ENCODE measurements at regions not wholly inside any gene's neighbourhood (a gene's known extent, or its start where the extent isn't known, plus 50 kb on each side); places are given as distances from the start of the nearest gene placed in this dataset.

DNA sequence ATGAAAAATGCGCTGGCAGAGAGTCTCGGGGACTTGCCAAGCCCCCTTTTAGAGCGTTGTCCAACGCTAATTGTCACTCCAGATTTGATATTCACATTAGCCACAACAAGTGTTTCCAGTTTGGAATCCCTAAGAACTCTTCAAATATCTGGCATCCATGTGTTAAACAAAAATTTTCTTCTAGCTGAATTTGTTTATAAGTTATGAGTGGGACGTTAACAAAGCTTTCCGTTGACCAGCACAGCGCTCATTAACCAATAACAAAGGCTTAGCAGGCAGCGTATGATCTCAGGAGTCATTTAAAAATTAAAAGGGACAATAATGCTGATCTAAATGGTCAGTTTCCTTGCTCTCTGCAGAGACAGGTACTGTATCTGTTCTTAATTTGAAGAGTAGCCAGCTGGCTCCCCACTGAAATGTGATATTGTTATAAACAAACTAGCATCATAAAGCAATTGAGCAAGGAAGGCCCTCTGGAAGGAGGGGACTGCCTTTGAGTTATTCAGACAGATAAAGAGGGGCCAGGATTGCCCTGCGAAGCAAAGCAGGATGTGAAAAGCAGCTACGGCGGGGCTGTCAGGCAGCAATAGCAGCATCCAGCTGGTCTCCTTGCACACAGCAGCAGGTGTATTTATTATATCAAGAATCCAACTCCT lies 337.2 kb upstream of the SALL3 start:
- H3K4me1 Mint-ChIP-seq = peaks cover 39% of the 10 kb centered on the region
- H3K27ac Mint-ChIP-seq = peak overlapping the region; percentile 75 to 93 (median 87)
- H3K9ac ChIP-seq (ENCODE audit: insufficient read depth, low read length, poor library complexity, severe bottlenecking) = no peak overlapping the region
- H3K36me3 Mint-ChIP-seq = no peaks in the 10 kb centered on the region
- H3K4me1 ChIP-seq (ENCODE audit: control insufficient read depth in 1 of 2, insufficient read depth in 2 of 2, low read length in 2 of 2) = peaks cover 35 to 43% of the 10 kb centered on the region in 2 donors
- H3K27ac ChIP-seq (ENCODE audit: low read depth in 1 of 2, low read length in 2 of 2) = peak overlapping the region; percentile 51 to 65
- 63% methylated on average over 7 of the region's 11 CpGs for WGBS (ENCODE audit: insufficient coverage)
- H3K4me3 ChIP-seq (replicated peaks in 1 of 3; ENCODE audit: low read depth in 2 of 3, low read length in 3 of 3) = peak overlapping the region in 1 of 3 experiments; percentile 0
- no peak for DNase-seq
- peaks cover 0 to 17% of the 10 kb centered on the region in 2 donors for H3K27me3 ChIP-seq (ENCODE audit: control insufficient read depth in 2 of 2, insufficient read depth in 2 of 2, low read length in 2 of 2)
- H3K4me3 Mint-ChIP-seq = peak overlapping the region in 1 of 2 donors; percentile 57
- H3K36me3 ChIP-seq (replicated peaks in 1 of 2; ENCODE audit: control insufficient read depth in 1 of 2, insufficient read depth in 2 of 2, low read length in 2 of 2) = no peaks in the 10 kb centered on the region
- TF ChIP-seq CTCF (IDR thresholded peaks at IDR 0.05) = no peak
- intact Hi-C loops (cut with micrococcal nuclease) = loop anchor here in 1 of 2 donors (5.0 kb wide), 1 partner anchor 425 kb away; the partner anchor contains the start of gene ATP9B
- H3K27me3 Mint-ChIP-seq (ENCODE audit: low read depth in 3 of 3) = peaks cover 12 to 17% (median 13%) of the 10 kb centered on the region in 3 donors
- no peaks in the 10 kb centered on the region for H3K79me2 ChIP-seq (ENCODE audit: insufficient read depth, low read length)
- H3K9me3 Mint-ChIP-seq = peaks cover 5 to 24% (median 14%) of the 10 kb centered on the region in 7 donors
- H3K9me3 ChIP-seq (replicated peaks in 1 of 2; ENCODE audit: control insufficient read depth in 1 of 2, insufficient read depth in 1 of 2, low read length in 2 of 2) = peaks cover 5 to 17% of the 10 kb centered on the region in 2 donors
- H4K20me1 ChIP-seq (ENCODE audit: insufficient read depth, low read length) = no peaks in the 10 kb centered on the region
- H3K4me2 ChIP-seq (replicated peaks; ENCODE audit: extremely low read depth, low read length, poor library complexity, severe bottlenecking) = peak overlapping the region; percentile 22
- no peak overlapping the region for H2AFZ ChIP-seq (ENCODE audit: insufficient read depth, low read depth, low read length, poor library complexity, severe bottlenecking)

DNA sequence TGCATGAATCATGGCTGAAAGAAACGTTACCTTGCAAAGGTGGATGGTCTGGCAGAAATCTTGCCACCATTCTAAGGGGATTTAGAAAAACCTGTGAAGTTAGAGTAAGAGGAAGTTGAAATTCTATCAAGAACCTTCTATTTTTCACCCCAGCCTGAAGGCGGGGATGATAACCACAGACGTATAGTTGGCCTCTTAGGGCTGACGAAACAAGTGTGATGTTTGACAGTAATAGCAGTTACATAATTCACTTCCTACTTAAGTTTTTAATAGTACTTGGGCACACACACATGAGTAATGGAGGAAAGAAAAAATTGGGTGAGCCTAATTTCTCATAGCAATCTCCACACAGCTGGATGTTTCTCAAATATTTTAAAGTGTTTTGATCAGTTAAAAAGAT lies 336.6 kb upstream of the SALL3 start:
- no CpG with 5 or more reads among the region's 4 CpGs for WGBS (ENCODE audit: insufficient coverage)
- Histone ChIP-seq H3K36me3 (replicated peaks in 1 of 2; ENCODE audit: control insufficient read depth in 1 of 2, insufficient read depth in 2 of 2, low read length in 2 of 2) (no peaks in the 10 kb centered on the region), H3K9ac (ENCODE audit: insufficient read depth, low read length, poor library complexity, severe bottlenecking) (no peak overlapping the region), H3K79me2 (ENCODE audit: insufficient read depth, low read length) (no peaks in the 10 kb centered on the region), H3K27ac (ENCODE audit: low read depth in 1 of 2, low read length in 2 of 2) (peak overlapping the region; percentile 51 to 65), H2AFZ (ENCODE audit: insufficient read depth, low read depth, low read length, poor library complexity, severe bottlenecking) (no peak overlapping the region), H3K4me1 (ENCODE audit: control insufficient read depth in 1 of 2, insufficient read depth in 2 of 2, low read length in 2 of 2) (peaks cover 35 to 43% of the 10 kb centered on the region in 2 donors), H3K4me2 (replicated peaks; ENCODE audit: extremely low read depth, low read length, poor library complexity, severe bottlenecking) (peak overlapping the region; percentile 2), H4K20me1 (ENCODE audit: insufficient read depth, low read length) (no peaks in the 10 kb centered on the region), H3K27me3 (ENCODE audit: control insufficient read depth in 2 of 2, insufficient read depth in 2 of 2, low read length in 2 of 2) (peaks cover 0 to 17% of the 10 kb centered on the region in 2 donors), H3K4me3 (replicated peaks in 1 of 3; ENCODE audit: low read depth in 2 of 3, low read length in 3 of 3) (peak overlapping the region in 1 of 3 experiments; percentile 0), H3K9me3 (replicated peaks in 1 of 2; ENCODE audit: control insufficient read depth in 1 of 2, insufficient read depth in 1 of 2, low read length in 2 of 2) (peaks cover 5 to 12% of the 10 kb centered on the region in 2 donors)
- DNase-seq = peak; percentile 74 to 88 (median 82)
- Mint-ChIP-seq H3K4me1 (peaks cover 39% of the 10 kb centered on the region), H3K27ac (peak overlapping the region; percentile 75 to 93 (median 87)), H3K4me3 (peak overlapping the region in 1 of 2 donors; percentile 27), H3K27me3 (ENCODE audit: low read depth in 3 of 3) (peaks cover 13 to 21% (median 13%) of the 10 kb centered on the region in 3 donors), H3K9me3 (peaks cover 5 to 22% (median 18%) of the 10 kb centered on the region in 7 donors), H3K36me3 (no peaks in the 10 kb centered on the region)
- intact Hi-C loops (cut with micrococcal nuclease) = loop anchor here in 1 of 2 donors (5.0 kb wide), 1 partner anchor 424 kb away; the partner anchor contains the start of gene ATP9B
- no peak for TF ChIP-seq CTCF (IDR thresholded peaks at IDR 0.05)
